ENCODE measurements at regions not wholly inside any gene's neighbourhood (a gene's known extent, or its start where the extent isn't known, plus 50 kb on each side); places are given as distances from the start of the nearest gene placed in this dataset.

GRCh38 chr13:74774264-74774663 lies 640.1 kb upstream of the KLF12 start:
- H4K20me1 ChIP-seq (ENCODE audit: insufficient read depth, low read length), result no peaks in the 10 kb centered on the region
- H3K9me3 ChIP-seq (ENCODE audit: low read length), result no peaks in the 10 kb centered on the region
- H3K36me3 ChIP-seq (replicated peaks in 1 of 2; ENCODE audit: control insufficient read depth in 1 of 2, insufficient read depth in 2 of 2, low read length in 2 of 2), result no peaks in the 10 kb centered on the region
- no peak for FAIRE-seq
- CTCF ChIA-PET (ENCODE audit: low intra/inter-chr PET ratio, low total read pairs), result no interaction called here
- H3K4me3 ChIP-seq (replicated peaks in 1 of 3; ENCODE audit: insufficient read depth in 1 of 3, low read depth in 2 of 3, low read length in 3 of 3), result no peak overlapping the region
- H3K27me3 ChIP-seq (ENCODE audit: control insufficient read depth in 1 of 2, insufficient read depth in 2 of 2, low read length in 2 of 2), result no peaks in the 10 kb centered on the region
- no peak overlapping the region for H3K27ac ChIP-seq (ENCODE audit: extremely low read length, insufficient read depth, low read length)
- in situ Hi-C loops (cut with HindIII; ENCODE audit: extremely low pct_ligation_motif_present, low pct_unique_long_range_greater_than_20kb), result no loop called here
- no peaks in the 10 kb centered on the region for H3K79me2 ChIP-seq (ENCODE audit: insufficient read depth, low read length)
- no peaks in the 10 kb centered on the region for H3K4me1 ChIP-seq (ENCODE audit: insufficient read depth, low read length)
- no peak overlapping the region for H3K9ac ChIP-seq (ENCODE audit: insufficient read depth, low read depth, low read length)
- POLR2A ChIA-PET, result no interaction called here
- H3K4me2 ChIP-seq (ENCODE audit: low read depth, low read length), result no peak overlapping the region
- intact Hi-C loops (cut with micrococcal nuclease; ENCODE audit: unreplicated experiment), result no loop called here
- H2AFZ ChIP-seq (ENCODE audit: low read length), result no peak overlapping the region
- no peak for ATAC-seq
- WGBS (ENCODE audit: low lambda C conversion rate), result 90% methylated on average over 1 of the region's 1 CpG
- DNase-seq (ENCODE audit: low spot score), result no peak
- BruUV-seq (replicated peaks), result no TSS peak
- no peak for TF ChIP-seq ZNF503 (CRISPR knock-in tag; IDR thresholded peaks at IDR 0.05)
- no peak for TF ChIP-seq ZNF678 (CRISPR knock-in tag; IDR thresholded peaks at IDR 0.05)
- no peak for TF ChIP-seq ZBTB40 (IDR thresholded peaks at IDR 0.05)
- TF ChIP-seq ZBTB40 (CRISPR knock-in tag; IDR thresholded peaks at IDR 0.05), result no peak
- no peak for TF ChIP-seq ISX (CRISPR knock-in tag; conservative IDR thresholded peaks at IDR 0.05)
- no peak for TF ChIP-seq ZNF18 (CRISPR knock-in tag; IDR thresholded peaks at IDR 0.05; ENCODE audit: insufficient replicate concordance)
- TF ChIP-seq CERS6 (CRISPR knock-in tag; IDR thresholded peaks at IDR 0.05), result no peak
- no peak for TF ChIP-seq MNT (IDR thresholded peaks at IDR 0.05)
- no peak for TF ChIP-seq CBX2 (IDR thresholded peaks at IDR 0.05; ENCODE audit: low read depth, low read length)
- no peak for TF ChIP-seq CBX2 (CRISPR knock-in tag; IDR thresholded peaks at IDR 0.05; ENCODE audit: low read depth)
- no peak for TF ChIP-seq XBP1 (CRISPR knock-in tag; IDR thresholded peaks at IDR 0.05)
